ENCODE measurements at regions not wholly inside any gene's neighbourhood (a gene's known extent, or its start where the extent isn't known, plus 50 kb on each side); places are given as distances from the start of the nearest gene placed in this dataset.

- TF ChIP-seq, protein P1, sequence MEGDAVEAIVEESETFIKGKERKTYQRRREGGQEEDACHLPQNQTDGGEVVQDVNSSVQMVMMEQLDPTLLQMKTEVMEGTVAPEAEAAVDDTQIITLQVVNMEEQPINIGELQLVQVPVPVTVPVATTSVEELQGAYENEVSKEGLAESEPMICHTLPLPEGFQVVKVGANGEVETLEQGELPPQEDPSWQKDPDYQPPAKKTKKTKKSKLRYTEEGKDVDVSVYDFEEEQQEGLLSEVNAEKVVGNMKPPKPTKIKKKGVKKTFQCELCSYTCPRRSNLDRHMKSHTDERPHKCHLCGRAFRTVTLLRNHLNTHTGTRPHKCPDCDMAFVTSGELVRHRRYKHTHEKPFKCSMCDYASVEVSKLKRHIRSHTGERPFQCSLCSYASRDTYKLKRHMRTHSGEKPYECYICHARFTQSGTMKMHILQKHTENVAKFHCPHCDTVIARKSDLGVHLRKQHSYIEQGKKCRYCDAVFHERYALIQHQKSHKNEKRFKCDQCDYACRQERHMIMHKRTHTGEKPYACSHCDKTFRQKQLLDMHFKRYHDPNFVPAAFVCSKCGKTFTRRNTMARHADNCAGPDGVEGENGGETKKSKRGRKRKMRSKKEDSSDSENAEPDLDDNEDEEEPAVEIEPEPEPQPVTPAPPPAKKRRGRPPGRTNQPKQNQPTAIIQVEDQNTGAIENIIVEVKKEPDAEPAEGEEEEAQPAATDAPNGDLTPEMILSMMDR (IDR thresholded peaks at IDR 0.05): no peak
- no peak for TF ChIP-seq EZH2 (IDR thresholded peaks at IDR 0.05; ENCODE audit: borderline replicate concordance, insufficient read depth, low read depth, low read length, poor library complexity, severe bottlenecking)
Measured at GRCh38 chr5:67793418-67793817, 422.1 kb upstream of the PIK3R1 start.

Data from B cell (primary cell).